MV-4-11 (cell line): ENCODE measurements at regions not wholly inside any gene's neighbourhood (a gene's known extent, or its start where the extent isn't known, plus 50 kb on each side); places are given as distances from the start of the nearest gene placed in this dataset.
"Not testable (repeated sequence)": the region's sequence is repeated elsewhere in the genome, so short reads cannot be mapped to it uniquely, and the experiment has no call there.

Experiments used
- DNase-seq: peaks from one replicate; lab custom pipeline; 2025; lab: John Stamatoyannopoulos, UW

DNA sequence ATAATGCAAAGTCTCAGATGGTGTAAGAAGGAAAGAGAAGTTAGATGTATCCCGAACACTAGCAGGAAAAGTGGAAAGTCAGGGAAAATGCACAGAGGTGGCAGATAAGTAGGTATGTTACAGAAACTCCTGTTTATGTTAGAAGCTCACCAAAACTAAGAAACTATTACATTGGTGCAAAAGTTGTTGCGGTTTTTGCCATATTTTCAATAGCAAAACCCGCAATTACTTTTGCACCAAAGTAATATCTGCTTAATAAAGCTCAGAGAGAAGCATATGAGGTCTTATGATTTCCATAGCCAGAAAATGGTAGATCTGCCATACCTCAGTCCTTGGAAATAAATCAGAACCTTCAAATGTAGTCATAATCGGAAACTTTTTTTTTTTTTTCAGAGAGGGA lies 1035.6 kb downstream of the PCDH7 start:
- DNase-seq, result no peak

DNA sequence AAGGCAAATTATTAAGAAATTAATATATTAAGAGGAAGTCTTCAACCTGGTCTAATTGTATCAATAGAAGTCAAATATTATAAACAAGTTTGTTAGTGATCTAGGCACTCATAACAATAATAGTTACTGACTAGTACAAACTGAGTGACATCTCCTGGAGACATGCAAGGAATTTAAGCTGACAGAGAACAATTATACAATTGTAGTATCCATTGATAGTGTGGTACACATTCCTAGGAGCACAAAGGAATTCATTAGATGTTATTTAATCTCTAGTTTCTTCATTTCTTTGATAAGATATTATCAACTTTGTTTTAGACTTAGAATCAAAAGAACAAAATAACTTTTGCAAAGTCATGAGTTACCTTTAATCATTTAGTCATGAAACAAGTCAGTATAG lies 1048.6 kb downstream of the PCDH7 start:
- no peak for DNase-seq

DNA sequence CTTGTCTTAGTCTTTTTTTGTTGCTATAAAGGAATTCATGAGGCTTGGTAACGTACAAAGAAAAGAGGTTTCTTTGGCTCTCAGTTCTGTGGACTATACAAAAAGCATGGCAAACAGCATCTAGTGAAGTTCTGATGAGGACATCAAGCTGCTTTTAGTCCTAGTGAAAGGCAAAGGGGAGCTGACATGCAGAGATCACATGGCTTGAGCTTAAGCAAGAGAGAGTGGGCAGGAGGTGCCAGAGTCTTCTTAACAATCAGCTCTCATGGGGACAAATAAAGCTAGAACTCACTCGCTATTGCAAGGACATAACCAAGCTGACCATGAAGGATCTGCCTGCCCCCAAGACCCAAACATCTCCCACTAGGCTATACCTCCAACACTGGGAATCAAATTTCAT lies 1063.1 kb downstream of the PCDH7 start:
- DNase-seq, result no peak

DNA sequence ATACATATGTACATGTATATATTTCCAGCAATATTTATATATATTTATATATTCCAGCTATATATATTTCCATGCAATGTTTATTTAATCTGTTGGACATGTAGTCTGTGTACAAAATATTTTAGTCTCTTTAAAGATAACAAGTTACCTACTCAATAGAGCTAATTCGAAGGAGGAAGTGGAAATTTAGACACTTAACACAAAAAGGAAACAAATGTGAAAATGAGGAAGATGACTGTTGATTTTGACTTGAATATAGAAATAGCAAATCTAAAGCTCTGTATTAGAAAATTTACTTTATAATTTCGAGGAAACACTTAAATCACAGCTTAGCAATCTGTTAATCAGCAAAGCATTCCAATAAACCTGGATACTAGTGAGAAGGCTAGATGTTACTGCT lies 1064.4 kb downstream of the PCDH7 start:
- DNase-seq, result peak; percentile 64

DNA sequence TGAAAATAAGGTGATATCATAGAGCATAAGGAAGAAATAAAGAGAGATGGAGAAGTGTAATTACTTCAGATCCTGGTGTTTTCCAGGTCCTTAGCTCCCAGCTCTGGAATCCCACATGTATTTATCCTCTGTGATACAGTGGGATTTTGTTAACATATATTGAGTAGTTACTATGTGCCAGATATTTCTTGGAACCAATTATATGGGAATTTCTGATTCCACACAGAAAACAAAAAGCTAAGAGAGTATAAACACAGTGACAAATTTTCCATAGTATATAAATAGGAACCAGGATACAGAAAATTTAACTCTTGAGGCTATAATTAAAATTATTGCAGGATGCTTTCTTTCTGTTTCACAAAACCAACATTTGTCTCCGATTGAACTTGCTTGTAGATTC lies 1067.5 kb downstream of the PCDH7 start:
- no peak for DNase-seq

DNA sequence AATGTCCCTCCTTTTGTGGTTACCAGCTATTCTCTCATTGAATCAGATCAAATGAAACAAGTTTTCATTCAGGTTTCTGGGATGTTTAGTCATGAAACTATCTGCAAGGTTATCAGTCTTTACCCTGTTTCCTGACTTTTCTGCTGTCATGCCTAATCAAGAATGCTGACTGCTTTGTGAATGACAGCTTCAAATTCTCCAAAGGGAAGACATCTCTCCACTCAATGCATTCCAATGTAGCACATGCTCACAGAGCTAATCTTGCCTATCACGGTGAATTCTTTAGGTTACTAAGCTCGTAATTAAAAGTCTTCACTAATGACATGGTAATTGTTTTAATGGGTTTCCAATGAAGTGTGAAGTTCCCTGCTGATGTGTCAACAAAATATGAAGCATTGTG lies 1068.5 kb downstream of the PCDH7 start:
- DNase-seq, result no peak

DNA sequence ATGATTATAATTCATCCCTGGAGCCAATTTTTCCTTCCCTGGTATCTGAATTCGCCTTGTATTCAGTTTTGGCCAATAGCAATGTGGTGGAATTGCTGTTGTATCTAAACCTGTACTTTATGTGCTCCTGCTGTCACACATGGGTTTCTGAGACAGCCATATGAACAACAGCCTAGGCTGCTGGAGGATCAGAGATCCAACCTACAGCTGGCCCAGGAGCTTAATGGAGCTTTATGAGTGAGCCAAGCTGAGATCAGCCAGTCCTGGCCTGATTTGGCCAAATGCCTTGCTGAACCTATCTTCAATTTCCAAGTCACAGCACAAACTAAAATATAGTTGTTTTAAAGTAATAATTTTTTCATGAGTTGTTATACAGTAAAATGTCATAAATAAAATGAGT lies 1071.5 kb downstream of the PCDH7 start:
- no peak for DNase-seq

DNA sequence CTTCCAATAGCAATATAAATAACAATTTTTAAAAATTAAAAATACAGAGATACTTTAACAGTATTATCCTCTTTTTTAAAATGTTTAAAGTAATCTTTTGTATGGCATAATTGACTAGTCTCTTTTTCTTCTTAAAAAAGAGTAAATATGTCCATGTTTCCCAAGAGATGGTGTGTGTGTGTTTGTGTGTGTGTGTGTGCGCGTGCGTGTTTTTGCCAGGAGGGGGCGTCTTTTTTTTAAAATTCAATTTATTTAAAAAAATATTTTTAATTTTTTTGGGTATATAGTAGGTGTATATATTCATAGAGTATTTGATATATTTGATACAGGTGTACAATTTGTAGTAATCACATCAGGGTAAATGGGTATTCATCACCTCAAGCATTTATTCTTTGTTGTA lies 1073.7 kb downstream of the PCDH7 start:
- DNase-seq, result no peak

DNA sequence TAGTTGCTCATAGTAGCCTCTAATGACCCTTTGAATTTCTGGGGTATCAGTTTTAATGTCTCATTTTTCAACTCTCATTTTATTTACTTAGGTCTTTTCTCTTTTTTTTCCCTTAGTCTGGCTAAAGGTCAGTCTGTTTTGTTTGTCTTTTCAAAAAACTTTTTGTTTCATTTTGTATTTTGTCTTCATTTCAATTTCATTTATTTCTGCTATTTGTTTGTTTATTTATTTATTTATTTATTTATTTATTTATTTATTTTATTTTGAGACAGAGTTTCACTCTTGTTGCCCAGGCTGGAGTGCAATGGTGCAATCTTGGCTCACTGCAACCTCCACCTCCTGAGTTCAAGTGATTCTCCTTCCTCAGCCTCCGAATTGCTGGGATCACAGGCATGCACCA lies 1076.9 kb downstream of the PCDH7 start:
- DNase-seq, result not testable (repeated sequence)

DNA sequence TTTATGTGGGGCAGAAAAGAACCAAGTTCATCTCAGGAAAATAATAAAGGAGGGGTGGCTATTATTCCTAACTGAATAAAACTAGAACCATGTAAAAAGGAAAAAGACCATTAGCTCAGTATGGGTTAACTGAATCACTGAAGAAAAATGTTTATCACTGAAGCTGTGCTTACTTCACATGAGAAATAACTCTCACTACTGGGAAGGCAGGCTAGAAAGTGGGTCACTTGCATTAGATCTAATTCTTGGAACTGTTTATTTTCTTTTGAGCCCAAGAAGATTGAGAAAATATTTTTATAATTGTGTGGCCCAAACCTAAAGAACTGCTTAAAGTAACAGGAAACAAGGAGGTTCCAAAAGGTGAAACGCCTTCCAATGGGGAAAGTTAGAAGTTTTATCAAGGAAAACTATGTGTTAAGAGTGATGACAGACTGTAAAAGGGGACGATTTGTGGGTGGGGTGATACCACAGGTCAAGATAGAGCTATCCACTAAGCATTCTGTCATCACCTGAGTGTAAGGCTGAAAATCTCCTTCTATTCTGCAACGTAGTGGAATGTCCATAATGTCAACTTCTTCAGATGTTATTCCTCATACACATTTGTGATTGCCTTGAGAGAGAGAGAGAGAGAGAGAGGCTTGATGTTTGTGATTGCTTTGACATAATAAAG lies 1083.5 kb downstream of the PCDH7 start:
- DNase-seq, result no peak

DNA sequence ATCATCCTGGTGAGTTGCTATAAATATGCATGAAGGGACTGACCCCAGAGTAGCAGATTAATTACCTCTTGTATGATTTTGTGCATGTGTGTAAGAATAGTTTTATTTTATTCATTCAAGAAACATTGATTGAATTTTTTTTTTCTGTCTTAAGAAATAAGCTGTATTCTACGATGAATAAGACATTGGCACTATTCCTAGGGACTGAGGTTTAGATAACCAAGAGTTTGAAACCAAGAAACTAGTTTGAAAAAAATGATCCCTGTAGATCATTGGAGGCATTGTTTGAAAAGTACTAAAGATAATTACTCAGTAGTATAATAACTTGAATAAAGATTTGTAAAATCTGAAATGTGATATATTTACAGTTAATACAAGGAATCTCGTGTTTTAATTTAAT lies 1086.9 kb downstream of the PCDH7 start:
- DNase-seq, result no peak

DNA sequence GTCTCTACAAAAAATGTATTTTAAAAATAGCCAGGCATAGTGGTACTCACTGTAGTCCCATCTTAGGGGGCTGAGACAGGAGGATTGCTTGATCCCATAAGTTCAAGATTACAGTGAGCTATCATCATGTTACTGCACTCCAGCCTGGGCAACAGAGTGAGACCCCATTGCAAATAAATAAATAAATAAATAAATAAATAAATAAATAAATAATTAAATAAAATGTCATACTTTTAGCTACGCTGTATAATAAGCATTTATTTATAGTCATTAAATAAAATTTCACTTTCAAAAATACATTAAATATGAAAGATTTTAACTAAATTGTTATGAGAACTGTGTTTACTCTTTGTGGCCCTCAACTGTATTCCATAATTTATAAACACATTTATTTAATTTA lies 1124.2 kb downstream of the PCDH7 start:
- no peak for DNase-seq

DNA sequence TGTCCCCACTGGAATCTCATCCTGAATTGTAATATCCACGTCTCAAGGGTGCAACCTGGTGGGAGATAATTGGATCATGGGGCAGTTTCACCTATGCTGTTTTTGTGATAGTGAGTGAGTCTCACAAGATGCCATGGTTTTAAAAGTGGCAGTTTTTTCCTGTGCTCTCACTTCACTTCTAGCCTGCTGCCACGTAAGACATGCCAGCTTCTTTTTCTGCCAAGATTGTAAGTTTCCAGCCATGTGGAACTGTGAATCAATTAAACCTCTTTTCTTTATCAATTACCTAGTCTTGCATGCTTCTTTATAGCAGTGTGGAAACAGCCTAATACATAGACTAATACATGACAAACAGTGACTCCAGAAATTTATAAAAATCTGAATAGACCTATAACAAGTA lies 1131.8 kb downstream of the PCDH7 start:
- no peak for DNase-seq

DNA sequence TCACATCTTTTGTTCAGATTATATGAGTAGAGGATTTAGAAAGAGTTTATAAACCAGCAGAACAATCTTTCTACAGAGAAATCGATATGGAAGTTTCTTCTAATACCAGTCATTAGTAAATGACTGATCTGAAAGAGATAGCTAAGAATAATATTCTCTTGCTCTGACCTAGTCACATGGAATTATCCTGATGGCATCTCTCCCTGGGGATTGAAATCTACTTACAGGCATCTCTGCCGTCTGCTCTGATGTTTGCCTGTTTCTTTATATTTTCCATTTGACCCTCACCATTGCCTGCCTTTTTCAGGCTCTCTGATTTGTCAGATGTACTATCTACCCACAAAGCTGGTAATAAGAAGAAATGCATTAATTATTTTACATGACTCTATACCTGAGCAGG lies 1157.3 kb downstream of the PCDH7 start:
- no peak for DNase-seq

DNA sequence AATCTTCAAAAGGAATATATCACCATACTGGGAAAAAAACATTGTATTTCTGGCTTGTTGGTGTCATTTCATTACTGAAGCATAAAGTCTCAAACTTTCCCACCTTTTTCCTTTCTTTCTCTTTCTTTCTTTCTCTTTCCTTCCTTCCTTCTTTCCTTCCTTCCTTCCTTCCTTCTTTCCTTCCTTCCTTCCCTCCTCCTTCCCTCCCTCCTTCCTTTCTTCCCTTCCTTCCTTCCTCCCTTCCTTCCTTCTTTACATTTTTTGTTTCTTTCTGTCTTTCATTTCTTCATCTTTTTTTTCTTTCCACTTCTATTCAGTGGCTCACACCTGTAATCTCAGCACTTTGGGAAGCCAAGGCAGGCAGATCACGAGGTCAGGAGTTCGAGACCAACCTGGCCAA lies 1160.7 kb downstream of the PCDH7 start:
- DNase-seq, result not testable (repeated sequence)

DNA sequence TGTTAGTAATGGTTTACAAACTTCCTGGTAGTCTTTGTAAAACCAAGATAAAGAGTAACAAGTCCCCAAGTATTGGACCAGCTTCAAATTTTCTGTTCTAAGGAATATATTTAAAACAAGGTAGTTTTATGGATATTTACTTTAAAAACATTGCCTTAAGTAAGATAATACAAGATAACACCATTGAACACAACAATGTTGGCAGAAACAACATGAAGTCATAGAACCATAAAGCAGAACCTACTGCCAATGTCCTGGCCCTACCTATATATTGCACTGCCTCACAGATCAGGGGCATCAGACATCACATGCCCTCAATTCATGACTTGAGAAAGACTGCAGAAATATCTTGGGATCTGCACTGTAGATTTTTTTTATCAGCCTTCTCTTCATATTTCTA lies 1176.2 kb downstream of the PCDH7 start:
- DNase-seq, result no peak

DNA sequence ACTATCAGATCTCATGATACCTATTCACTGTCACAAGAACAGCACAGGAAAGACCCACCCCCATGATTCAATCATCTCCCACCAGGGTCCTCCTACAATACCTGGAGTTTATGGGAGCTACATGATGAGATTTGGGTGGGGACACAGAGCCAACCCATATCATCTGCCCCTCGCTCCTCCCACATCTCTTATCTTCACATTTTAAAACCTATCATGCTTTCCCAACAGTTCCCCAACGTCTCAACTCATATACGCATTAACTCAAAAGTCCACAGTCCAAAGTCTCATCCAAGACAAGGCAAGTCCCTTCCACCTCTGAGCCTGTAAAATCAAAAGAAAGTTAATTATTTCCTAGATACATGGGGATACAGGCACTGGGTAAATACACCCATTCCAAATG lies 1185.2 kb downstream of the PCDH7 start:
- no peak for DNase-seq

DNA sequence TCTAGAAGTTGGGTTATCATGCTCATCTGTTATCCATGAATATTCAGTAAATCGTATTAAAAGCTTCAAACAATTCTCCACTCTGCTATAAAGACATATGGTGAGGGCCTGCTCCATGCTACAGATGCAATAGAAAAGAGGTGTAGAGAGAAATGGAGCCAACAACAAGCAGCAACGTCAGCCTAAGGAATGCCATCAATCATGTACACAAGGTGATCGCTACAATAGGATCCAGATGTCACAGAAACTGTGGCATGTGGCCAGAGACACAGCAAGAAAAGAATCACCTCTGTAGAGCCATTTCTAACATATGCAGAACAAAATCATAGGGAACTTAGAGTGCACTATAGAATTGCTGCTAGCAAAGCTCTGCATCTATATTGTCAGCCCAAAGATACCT lies 1188.1 kb downstream of the PCDH7 start:
- DNase-seq, result no peak

DNA sequence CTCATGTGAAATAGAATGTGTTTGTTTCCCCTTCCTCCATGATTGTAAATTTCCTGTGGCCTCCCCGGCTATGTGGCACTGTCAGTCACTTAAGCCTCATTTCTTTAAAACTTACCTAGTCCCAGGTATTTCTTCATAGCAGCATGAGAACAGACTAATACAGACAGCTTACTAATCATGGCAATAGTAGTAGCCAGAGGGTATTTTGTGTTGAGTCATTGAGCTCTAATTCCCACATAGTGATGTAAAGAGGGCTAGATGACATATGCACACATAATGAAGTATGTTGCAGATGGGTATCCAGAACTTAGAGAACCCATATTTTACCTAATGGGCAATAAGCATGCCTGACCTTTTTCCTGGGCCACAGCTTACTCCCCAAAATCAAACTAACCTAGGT lies 1197.2 kb downstream of the PCDH7 start:
- no peak for DNase-seq

DNA sequence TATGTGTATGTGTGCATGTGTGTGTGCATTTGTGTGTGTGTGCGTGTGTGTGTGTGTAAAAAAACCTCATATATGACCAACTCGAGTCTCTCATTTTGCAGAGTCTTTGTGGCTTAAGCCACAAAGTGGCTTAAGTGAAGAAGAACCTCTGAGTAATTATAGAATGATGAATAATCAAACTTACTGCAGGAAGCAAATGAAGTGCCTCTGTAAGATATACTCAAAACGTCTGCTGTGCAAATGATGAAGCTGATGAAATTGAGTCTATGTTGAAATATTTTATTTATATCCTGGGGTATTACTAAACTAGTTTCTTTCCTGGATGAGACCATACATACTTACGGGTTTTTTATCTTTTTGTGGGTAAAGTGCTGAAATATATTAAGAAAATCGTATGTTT lies 1198.7 kb downstream of the PCDH7 start:
- DNase-seq, result peak; percentile 99

DNA sequence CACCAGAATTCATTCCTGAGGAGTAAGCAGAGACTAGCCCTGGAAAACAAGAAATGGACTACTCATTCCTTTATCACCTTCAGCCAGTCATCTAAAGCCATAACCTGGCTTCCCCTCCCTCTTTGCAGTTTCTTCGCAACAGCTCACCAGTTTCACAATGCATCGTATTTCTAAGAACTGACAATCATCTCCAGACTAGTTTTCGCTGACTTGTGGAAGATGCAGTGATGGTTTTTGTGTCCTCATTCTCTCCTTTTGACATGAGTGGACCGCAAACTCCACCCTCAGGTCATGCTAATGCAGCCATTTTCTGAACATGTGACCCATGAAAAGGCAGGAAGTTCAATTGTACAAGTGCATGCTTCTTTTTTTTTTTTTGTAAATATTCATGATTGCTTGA lies 1203.5 kb downstream of the PCDH7 start:
- peak; percentile 63 for DNase-seq

DNA sequence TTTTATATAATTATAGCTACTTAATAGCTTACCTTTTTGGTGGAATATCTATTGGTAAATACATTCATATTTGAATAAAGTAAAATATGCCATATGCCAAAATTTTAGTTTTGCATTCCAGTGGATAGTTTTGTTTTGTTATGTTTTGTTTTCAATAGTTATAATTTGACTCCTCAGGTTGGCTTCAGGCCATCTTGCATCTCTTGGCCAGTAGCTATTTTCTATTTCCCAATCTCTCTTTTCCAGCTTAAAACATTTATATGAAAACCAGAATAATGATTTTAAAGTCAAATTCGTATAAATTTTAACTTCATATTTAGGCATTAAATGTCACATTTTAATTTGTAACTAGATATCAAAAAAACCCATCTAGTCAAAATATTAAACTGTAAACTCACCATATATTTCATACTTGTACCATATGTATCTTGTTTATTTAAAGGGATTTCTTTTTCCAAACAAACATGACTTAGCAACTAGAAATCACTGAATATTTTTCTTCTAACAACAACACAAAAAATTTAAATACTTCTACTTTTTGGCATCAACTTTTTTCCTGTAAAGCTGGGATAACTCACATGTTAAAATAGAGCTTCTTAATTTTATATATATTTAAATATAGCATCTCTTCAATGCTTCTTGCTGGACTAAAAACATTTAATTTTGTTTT lies 1209.6 kb downstream of the PCDH7 start:
- no peak for DNase-seq

DNA sequence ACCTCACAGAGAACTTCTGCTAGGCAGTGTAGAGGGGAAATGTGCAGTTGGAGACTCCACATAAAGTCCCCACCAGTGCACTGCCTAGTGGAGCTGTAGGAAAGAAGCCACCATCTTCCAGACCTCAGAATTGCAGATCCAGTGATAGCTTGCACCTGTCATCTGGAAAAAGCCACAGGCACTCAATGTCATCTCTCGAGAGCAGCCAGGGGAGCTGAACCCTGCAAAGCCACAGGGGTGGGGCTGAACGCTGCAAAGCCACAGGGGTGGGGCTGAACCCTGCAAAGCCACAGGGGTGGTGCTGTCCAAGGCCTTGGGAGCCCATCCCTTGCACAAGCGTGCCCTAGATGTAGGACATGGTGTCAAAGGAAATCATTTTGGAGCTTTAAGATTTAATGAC lies 1226.3 kb downstream of the PCDH7 start:
- DNase-seq, result no peak

DNA sequence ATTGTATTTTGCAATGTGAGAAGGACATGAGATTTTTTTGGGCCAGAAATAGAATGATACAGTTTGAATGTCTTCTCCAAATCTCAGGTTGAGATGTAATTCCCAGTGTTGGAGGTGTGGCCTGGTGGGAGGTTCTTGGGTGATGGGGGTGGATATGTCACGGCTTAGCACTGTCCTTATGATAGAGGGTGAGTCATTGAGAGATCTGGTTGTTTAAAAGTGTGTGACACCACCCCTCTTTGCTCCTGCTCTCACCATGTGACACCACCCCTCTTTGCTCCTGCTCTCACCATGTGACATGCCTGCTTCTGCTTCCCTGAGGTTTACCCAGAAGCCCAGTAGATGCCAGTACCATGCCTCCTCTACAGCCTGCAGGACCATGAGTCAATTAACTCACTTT lies 1226.9 kb downstream of the PCDH7 start:
- DNase-seq, result peak; percentile 13
